GM06990 (cell line): ENCODE measurements at regions not wholly inside any gene's neighbourhood (a gene's known extent, or its start where the extent isn't known, plus 50 kb on each side); places are given as distances from the start of the nearest gene placed in this dataset.

Source experiments
- DNase-seq: peaks from one replicate; pipeline ENCODE4 v3.0.0-alpha.2; 2011; ENCODE audit not compliant: insufficient read length; ENCODE audit errors: extremely low read depth
- H3K27me3 ChIP-seq: replicated peaks from 2 replicates; pipeline ENCODE4 v1.6.0; 2011; ENCODE audit warnings: low read length; ENCODE audit not compliant: control insufficient read depth, insufficient read depth
- H3K36me3 ChIP-seq: 2 replicates; pipeline ENCODE4 v1.5.1; 2011; ENCODE audit warnings: low read length; ENCODE audit not compliant: control insufficient read depth, insufficient read depth
- H3K4me3 ChIP-seq: replicated peaks from 2 replicates; pipeline ENCODE4 v1.5.1; 2011; ENCODE audit warnings: low read depth, mild to moderate bottlenecking, control low read depth, low read length
- CTCF ChIP-seq: IDR thresholded peaks from 2 replicates; pipeline ENCODE4 v1.5.1; 2011; ENCODE audit warnings: low read length, control low read depth, mild to moderate bottlenecking, inconsistent platforms; ENCODE audit not compliant: insufficient read depth, poor library complexity, severe bottlenecking

GRCh38 chr10:4074545-4075407 lies 289.8 kb upstream of the KLF6 start:
- Histone ChIP-seq H3K36me3 (no peaks in the 10 kb centered on the region), H3K27me3 (no peaks in the 10 kb centered on the region), H3K4me3 (no peak overlapping the region)
- TF ChIP-seq CTCF, result no peak
- no peak for DNase-seq

- TF ChIP-seq CTCF, result no peak
- H3K4me3 ChIP-seq, result no peak overlapping the region
- H3K27me3 ChIP-seq, result no peaks in the 10 kb centered on the region
- DNase-seq, result no peak
- H3K36me3 ChIP-seq, result no peaks in the 10 kb centered on the region
These were observed 288.9 kb upstream of the KLF6 start for GRCh38 chr10:4073912-4074311.

GRCh38 chr10:4070921-4071660 lies 286.1 kb upstream of the KLF6 start:
- no peak overlapping the region for H3K4me3 ChIP-seq
- no peak for TF ChIP-seq CTCF
- no peak for DNase-seq
- no peaks in the 10 kb centered on the region for H3K27me3 ChIP-seq
- no peaks in the 10 kb centered on the region for H3K36me3 ChIP-seq

- Histone ChIP-seq H3K4me3 (no peak overlapping the region), H3K27me3 (no peaks in the 10 kb centered on the region), H3K36me3 (no peaks in the 10 kb centered on the region)
- TF ChIP-seq CTCF, result no peak
- no peak for DNase-seq
These were observed 285.2 kb upstream of the KLF6 start for GRCh38 chr10:4070184-4070583.

GRCh38 chr10:4069491-4069890 lies 284.5 kb upstream of the KLF6 start:
- H3K36me3 ChIP-seq, result no peaks in the 10 kb centered on the region
- no peak for DNase-seq
- no peak for TF ChIP-seq CTCF
- H3K4me3 ChIP-seq, result no peak overlapping the region
- no peaks in the 10 kb centered on the region for H3K27me3 ChIP-seq
